Thoracic aorta (tissue), 2 donors: ENCODE measurements at regions not wholly inside any gene's neighbourhood (a gene's known extent, or its start where the extent isn't known, plus 50 kb on each side); places are given as distances from the start of the nearest gene placed in this dataset.

Source experiments
- ATAC-seq: fragments of 150-250 bp; one replicate; pipeline ENCODE4 v1.8.0; 2017; ENCODE audit warnings: low read depth; ENCODE audit not compliant: insufficient number of reproducible peaks, low FRiP score
- DNase-seq: peaks from one replicate; pipeline ENCODE4 v3.0.0-alpha.2; 2020; ENCODE audit warnings: low spot score
- H3K27ac ChIP-seq, 2 donors: fragments of 200-600 bp; sonication (generic); 1 replicate in 1 of 2; 2 replicates in 1 of 2; pipeline ENCODE4 v1.5.1; 2016; ENCODE audit warnings: mild to moderate bottlenecking in 2 of 2, moderate library complexity in 2 of 2
- H3K27me3 ChIP-seq: fragments of 200-600 bp; sonication (generic); replicated peaks from 2 replicates; pipeline ENCODE4 v1.6.0; 2016; ENCODE audit warnings: mild to moderate bottlenecking; ENCODE audit not compliant: insufficient read depth
- H3K36me3 ChIP-seq: fragments of 200-600 bp; sonication (generic); one replicate; pipeline ENCODE4 v1.5.1; 2016
- H3K4me1 ChIP-seq, 2 donors: fragments of 200-600 bp; sonication (generic); 1 replicate in 1 of 2; 2 replicates in 1 of 2; pipeline versions ENCODE4 v1.5.1 to v1.6.0; 2016; ENCODE audit warnings: low read depth in 2 of 2, mild to moderate bottlenecking in 1 of 2; ENCODE audit not compliant: control insufficient read depth in 1 of 2
- H3K4me3 ChIP-seq: fragments of 200-600 bp; sonication (generic); 2 replicates; pipeline ENCODE4 v1.5.1; 2016; ENCODE audit warnings: mild to moderate bottlenecking
- H3K9me3 ChIP-seq: fragments of 200-600 bp; sonication (generic); 2 replicates; pipeline ENCODE4 v1.5.1; 2016
- TF ChIP-seq, protein P1 (sequence below): fragments of 200-600 bp; sonication (generic); IDR thresholded peaks from one replicate; pipeline ENCODE4 v1.5.1; 2019; ENCODE audit warnings: antibody characterized with exemption

GRCh38 chr4:127244515-127244914 is 388.2 kb upstream of the INTU start:
- Histone ChIP-seq H3K9me3 (no peaks in the 10 kb centered on the region), H3K27me3 (no peaks in the 10 kb centered on the region), H3K4me3 (no peak overlapping the region), H3K27ac (no peak overlapping the region), H3K36me3 (no peaks in the 10 kb centered on the region), H3K4me1 (no peaks in the 10 kb centered on the region)
- no peak for DNase-seq
- no peak for ATAC-seq
- TF ChIP-seq, protein P1, sequence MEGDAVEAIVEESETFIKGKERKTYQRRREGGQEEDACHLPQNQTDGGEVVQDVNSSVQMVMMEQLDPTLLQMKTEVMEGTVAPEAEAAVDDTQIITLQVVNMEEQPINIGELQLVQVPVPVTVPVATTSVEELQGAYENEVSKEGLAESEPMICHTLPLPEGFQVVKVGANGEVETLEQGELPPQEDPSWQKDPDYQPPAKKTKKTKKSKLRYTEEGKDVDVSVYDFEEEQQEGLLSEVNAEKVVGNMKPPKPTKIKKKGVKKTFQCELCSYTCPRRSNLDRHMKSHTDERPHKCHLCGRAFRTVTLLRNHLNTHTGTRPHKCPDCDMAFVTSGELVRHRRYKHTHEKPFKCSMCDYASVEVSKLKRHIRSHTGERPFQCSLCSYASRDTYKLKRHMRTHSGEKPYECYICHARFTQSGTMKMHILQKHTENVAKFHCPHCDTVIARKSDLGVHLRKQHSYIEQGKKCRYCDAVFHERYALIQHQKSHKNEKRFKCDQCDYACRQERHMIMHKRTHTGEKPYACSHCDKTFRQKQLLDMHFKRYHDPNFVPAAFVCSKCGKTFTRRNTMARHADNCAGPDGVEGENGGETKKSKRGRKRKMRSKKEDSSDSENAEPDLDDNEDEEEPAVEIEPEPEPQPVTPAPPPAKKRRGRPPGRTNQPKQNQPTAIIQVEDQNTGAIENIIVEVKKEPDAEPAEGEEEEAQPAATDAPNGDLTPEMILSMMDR = no peak

- no peak overlapping the region for H3K4me3 ChIP-seq
- TF ChIP-seq, protein P1 = no peak
- H3K27ac ChIP-seq = no peak overlapping the region
- no peaks in the 10 kb centered on the region for H3K27me3 ChIP-seq
- H3K9me3 ChIP-seq = no peaks in the 10 kb centered on the region
- ATAC-seq = no peak
- no peak for DNase-seq
- H3K36me3 ChIP-seq = no peaks in the 10 kb centered on the region
- H3K4me1 ChIP-seq = no peaks in the 10 kb centered on the region
Measured at GRCh38 chr4:127246963-127247952, 385.5 kb upstream of the INTU start.

GRCh38 chr4:127249066-127249766 is 383.5 kb upstream of the INTU start:
- Histone ChIP-seq H3K27me3 (no peaks in the 10 kb centered on the region), H3K4me1 (no peaks in the 10 kb centered on the region), H3K4me3 (no peak overlapping the region), H3K36me3 (no peaks in the 10 kb centered on the region), H3K9me3 (no peaks in the 10 kb centered on the region), H3K27ac (no peak overlapping the region)
- TF ChIP-seq, protein P1 = no peak
- no peak for ATAC-seq
- no peak for DNase-seq

DNA sequence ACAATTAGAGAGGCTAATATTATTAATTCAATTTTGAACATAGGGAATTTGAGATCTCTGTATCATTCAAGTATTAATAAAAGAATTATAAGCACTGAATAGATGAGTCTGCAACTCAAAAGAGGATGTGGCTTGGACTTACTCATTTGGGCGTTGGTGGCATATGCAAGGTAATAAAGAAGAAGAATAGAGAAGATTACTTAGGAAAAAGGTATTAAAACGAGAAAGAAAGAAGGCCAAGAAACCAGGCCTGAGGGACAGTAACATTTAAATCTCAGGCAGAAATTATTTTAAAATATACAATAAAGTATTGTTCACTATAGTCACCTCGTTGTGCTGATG is 383.0 kb upstream of the INTU start:
- TF ChIP-seq, protein P1 = no peak
- no peak overlapping the region for H3K27ac ChIP-seq
- H3K36me3 ChIP-seq = no peaks in the 10 kb centered on the region
- no peaks in the 10 kb centered on the region for H3K9me3 ChIP-seq
- H3K27me3 ChIP-seq = no peaks in the 10 kb centered on the region
- H3K4me1 ChIP-seq = no peaks in the 10 kb centered on the region
- no peak overlapping the region for H3K4me3 ChIP-seq
- DNase-seq (no peak), ATAC-seq (no peak)

DNA sequence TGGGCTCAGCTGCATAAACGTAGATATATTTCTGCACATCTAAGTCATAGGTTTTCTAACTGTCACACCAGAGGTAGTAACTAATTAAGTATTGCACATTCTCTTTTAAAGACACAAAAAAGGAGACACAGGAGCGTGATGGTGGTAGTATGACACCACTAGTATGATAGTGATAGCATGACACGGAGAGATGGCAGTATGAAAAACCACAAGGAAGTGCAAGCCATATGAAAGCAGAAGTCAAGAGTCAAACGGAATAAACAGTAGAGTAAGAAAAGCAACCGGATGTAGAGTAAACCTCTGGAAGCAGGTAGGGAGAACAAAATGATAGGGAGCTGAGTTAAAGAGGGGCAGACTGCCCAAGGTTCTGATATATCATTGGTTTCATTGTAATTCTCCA is 382.2 kb upstream of the INTU start:
- TF ChIP-seq, protein P1 = no peak
- H3K4me3 ChIP-seq = no peak overlapping the region

More for the DNA sequence above, 382.2 kb upstream of the INTU start:
- no peak overlapping the region for H3K27ac ChIP-seq
- DNase-seq = no peak
- no peaks in the 10 kb centered on the region for H3K4me1 ChIP-seq
- no peaks in the 10 kb centered on the region for H3K9me3 ChIP-seq
- H3K36me3 ChIP-seq = no peaks in the 10 kb centered on the region
- H3K27me3 ChIP-seq = no peaks in the 10 kb centered on the region
- no peak for ATAC-seq
